Endodermal cell (in vitro differentiated cells): ENCODE measurements at regions not wholly inside any gene's neighbourhood (a gene's known extent, or its start where the extent isn't known, plus 50 kb on each side); places are given as distances from the start of the nearest gene placed in this dataset.

Experiments used
- DNase-seq: peaks from one replicate; pipeline ENCODE4 v3.0.0-alpha.2; 2017
- H3K27ac ChIP-seq: 2 replicates; pipeline ENCODE4 v1.5.1; 2013; ENCODE audit warnings: mild to moderate bottlenecking, low read depth, low read length, moderate library complexity
- H3K27me3 ChIP-seq: 2 replicates; pipeline ENCODE4 v1.6.1; 2013; ENCODE audit warnings: mild to moderate bottlenecking, low read length, moderate library complexity; ENCODE audit not compliant: insufficient read depth, control insufficient read depth, poor library complexity, severe bottlenecking
- H3K36me3 ChIP-seq: 2 replicates; pipeline ENCODE4 v1.7.0; 2013; ENCODE audit warnings: mild to moderate bottlenecking, low read length, moderate library complexity; ENCODE audit not compliant: control insufficient read depth, insufficient read depth
- H3K4me1 ChIP-seq: one replicate; pipeline ENCODE4 v1.7.0; 2013; ENCODE audit warnings: low read length; ENCODE audit not compliant: control insufficient read depth, insufficient read depth
- H3K4me3 ChIP-seq: 2 replicates; pipeline ENCODE4 v1.5.1; 2013; ENCODE audit warnings: mild to moderate bottlenecking, low read length, moderate library complexity
- H3K9ac ChIP-seq: 2 replicates; pipeline ENCODE4 v1.6.1; 2013; ENCODE audit warnings: mild to moderate bottlenecking, low read length, moderate library complexity; ENCODE audit not compliant: poor library complexity, severe bottlenecking; ENCODE audit errors: extremely low read depth
- H3K9me3 ChIP-seq: 2 replicates; pipeline ENCODE4 v1.6.1; 2013; ENCODE audit warnings: mild to moderate bottlenecking, low read length, moderate library complexity; ENCODE audit not compliant: control insufficient read depth
- H3K27ac Mint-ChIP-seq: 2 replicates; pipeline ENCODE4 v1.8.0; 2020; ENCODE audit warnings: mixed read lengths
- H3K27me3 Mint-ChIP-seq: 2 replicates; pipeline ENCODE4 v1.8.0; 2021; ENCODE audit warnings: mild to moderate bottlenecking, mixed read lengths; ENCODE audit not compliant: insufficient read depth
- H3K36me3 Mint-ChIP-seq: 2 replicates; pipeline ENCODE4 v1.8.0; 2020; ENCODE audit warnings: low read depth, mixed read lengths
- H3K4me1 Mint-ChIP-seq: 2 replicates; pipeline ENCODE4 v1.8.0; 2020; ENCODE audit warnings: mixed read lengths
- H3K4me3 Mint-ChIP-seq: 2 replicates; pipeline ENCODE4 v1.8.0; 2020; ENCODE audit warnings: mild to moderate bottlenecking, moderate library complexity, mixed read lengths
- H3K9me3 Mint-ChIP-seq: 2 replicates; pipeline ENCODE4 v1.8.0; 2020; ENCODE audit warnings: mild to moderate bottlenecking, mixed read lengths
- CTCF ChIP-seq: fragments of 200-600 bp; sonication (generic); conservative IDR thresholded peaks from 2 replicates; pipeline ENCODE4 v1.5.0; 2021; ENCODE audit warnings: antibody characterized with exemption, mild to moderate bottlenecking
- WGBS, 2 experiments: methylation state at CpG; one replicate each; pipeline versions ENCODE4 v1.1.5 to v1.1.7; 2013; ENCODE audit warnings: missing lambda C conversion rate in 2 of 2, mixed read lengths in 1 of 2; ENCODE audit not compliant: insufficient coverage in 1 of 2, insufficient read length in 1 of 2; 5-methylcytosine and 5-hydroxymethylcytosine counted together

GRCh38 chr17:70259400-70259799 lies 90.1 kb downstream of the KCNJ2 start:
- Histone ChIP-seq H3K9me3 (no peaks in the 10 kb centered on the region), H3K4me3 (no peak overlapping the region), H3K4me1 (no peaks in the 10 kb centered on the region), H3K27me3 (peaks cover 20% of the 10 kb centered on the region), H3K27ac (no peak overlapping the region), H3K36me3 (no peaks in the 10 kb centered on the region), H3K9ac (no peak overlapping the region)
- WGBS, 2 experiments, result 85 to 88% methylated on average over 3 of the region's 3 CpGs
- Mint-ChIP-seq H3K4me3 (no peak overlapping the region), H3K27me3 (peaks cover 14% of the 10 kb centered on the region), H3K4me1 (no peaks in the 10 kb centered on the region), H3K27ac (no peak overlapping the region), H3K9me3 (no peaks in the 10 kb centered on the region), H3K36me3 (no peaks in the 10 kb centered on the region)
- DNase-seq, result no peak
- TF ChIP-seq CTCF, result no peak

GRCh38 chr17:70261170-70261569 lies 91.8 kb downstream of the KCNJ2 start:
- Mint-ChIP-seq H3K27ac (no peak overlapping the region), H3K36me3 (no peaks in the 10 kb centered on the region), H3K27me3 (peaks cover 31% of the 10 kb centered on the region), H3K4me1 (no peaks in the 10 kb centered on the region), H3K9me3 (no peaks in the 10 kb centered on the region), H3K4me3 (no peak overlapping the region)
- Histone ChIP-seq H3K36me3 (no peaks in the 10 kb centered on the region), H3K4me1 (no peaks in the 10 kb centered on the region), H3K4me3 (no peak overlapping the region), H3K9me3 (no peaks in the 10 kb centered on the region), H3K27me3 (peaks cover 38% of the 10 kb centered on the region), H3K9ac (no peak overlapping the region), H3K27ac (no peak overlapping the region)
- no peak for TF ChIP-seq CTCF
- no peak for DNase-seq
- WGBS, 2 experiments, result 83 to 88% methylated on average over 1 to 3 of the region's 3 CpGs

GRCh38 chr17:70265471-70265870 lies 96.1 kb downstream of the KCNJ2 start:
- Histone ChIP-seq H3K4me1 (no peaks in the 10 kb centered on the region), H3K27me3 (peaks cover 79% of the 10 kb centered on the region), H3K4me3 (no peak overlapping the region), H3K27ac (no peak overlapping the region), H3K36me3 (no peaks in the 10 kb centered on the region), H3K9ac (no peak overlapping the region), H3K9me3 (peaks cover 12% of the 10 kb centered on the region)
- Mint-ChIP-seq H3K4me1 (peaks cover 2% of the 10 kb centered on the region), H3K27ac (no peak overlapping the region), H3K27me3 (peaks cover 59% of the 10 kb centered on the region), H3K9me3 (peaks cover 4% of the 10 kb centered on the region), H3K36me3 (no peaks in the 10 kb centered on the region), H3K4me3 (no peak overlapping the region)
- no peak for DNase-seq
- 93% methylated on average over 2 of the region's 2 CpGs; no CpG with 5 or more reads in 1 of the 2 experiments for WGBS, 2 experiments
- no peak for TF ChIP-seq CTCF
